Stomach (tissue), 8 donors: ENCODE measurements at regions not wholly inside any gene's neighbourhood (a gene's known extent, or its start where the extent isn't known, plus 50 kb on each side); places are given as distances from the start of the nearest gene placed in this dataset.

Experiments
- DNase-seq, 2 donors: peaks; one replicate each; pipeline versions ENCODE4 v3.0.0 to v3.0.0-alpha.2; 2013 to 2019
- H3K27ac ChIP-seq, 5 donors: fragments of 200-600 bp in 4 of 5; sonication (generic) in 4 of 5; one replicate each; pipeline ENCODE4 v1.5.1; 2013 to 2019; ENCODE audit warnings: mild to moderate bottlenecking in 1 of 5, moderate library complexity in 1 of 5
- H3K27me3 ChIP-seq, 3 donors: fragments of 200-600 bp; sonication (generic); one replicate each; pipeline ENCODE4 v1.5.1; 2017 to 2019; ENCODE audit warnings: mixed run types in 1 of 3
- H3K36me3 ChIP-seq, 4 donors: fragments of 200-600 bp; sonication (generic); 1 replicate in 3 of 4; 2 replicates in 1 of 4; pipeline ENCODE4 v1.5.1; 2016 to 2019
- H3K4me1 ChIP-seq, 4 donors: fragments of 200-600 bp; sonication (generic); one replicate each; pipeline ENCODE4 v1.5.1; 2016 to 2019
- H3K4me3 ChIP-seq, 4 donors: fragments of 200-600 bp; sonication (generic) in 3 of 4; one replicate each; pipeline ENCODE4 v1.5.1; 2016 to 2019; ENCODE audit warnings: mild to moderate bottlenecking in 1 of 4
- H3K9me3 ChIP-seq, 4 donors: fragments of 200-600 bp; sonication (generic); one replicate each; pipeline ENCODE4 v1.5.1; 2016 to 2019
- CTCF ChIP-seq, 7 experiments: fragments of 450-650 bp in 4 of 7; fragments of 200-600 bp in 3 of 7; sonication (generic) in 3 of 7; IDR thresholded peaks; one replicate each; pipeline ENCODE4 v1.5.1; 2016 to 2019; ENCODE audit warnings: antibody characterized with exemption in 7 of 7, control low read depth in 2 of 7, mild to moderate bottlenecking in 1 of 7
- EP300 ChIP-seq: sonication (generic); formaldehyde crosslinking; IDR thresholded peaks from one replicate; pipeline ENCODE4 v1.6.1; 2017; ENCODE audit warnings: antibody characterized with exemption
- POLR2A ChIP-seq, 4 donors: fragments of 450-650 bp; IDR thresholded peaks; one replicate each; pipeline ENCODE4 v1.6.1; 2016; ENCODE audit warnings: antibody characterized with exemption in 4 of 4, control low read depth in 2 of 4, mild to moderate bottlenecking in 1 of 4, moderate library complexity in 1 of 4
- POLR2AphosphoS5 ChIP-seq, 3 donors: sonication (generic); formaldehyde crosslinking; IDR thresholded peaks; one replicate each; pipeline ENCODE4 v1.6.1; 2016; ENCODE audit warnings: antibody characterized with exemption in 3 of 3
- WGBS, 5 donors: extraction: QIAGEN DNeasy Blood & Tissue Kit in 3 of 5; methylation state at CpG; one replicate each; pipeline versions ENCODE4 v1.1.5 to v1.1.7; 2013 to 2018; 5-methylcytosine and 5-hydroxymethylcytosine counted together
- intact Hi-C: fragments of 100-400 bp; cut with DNase I; formaldehyde crosslinking; loops from one replicate; pipeline ENCODE4 v1.15.1; 2023; ENCODE audit warnings: low total_unique reads
- donor health status: healthy with polysubstance abuse.
- donor health status: Bipolar disorder and iron deficiency.
- donor health status: healthy.

DNA sequence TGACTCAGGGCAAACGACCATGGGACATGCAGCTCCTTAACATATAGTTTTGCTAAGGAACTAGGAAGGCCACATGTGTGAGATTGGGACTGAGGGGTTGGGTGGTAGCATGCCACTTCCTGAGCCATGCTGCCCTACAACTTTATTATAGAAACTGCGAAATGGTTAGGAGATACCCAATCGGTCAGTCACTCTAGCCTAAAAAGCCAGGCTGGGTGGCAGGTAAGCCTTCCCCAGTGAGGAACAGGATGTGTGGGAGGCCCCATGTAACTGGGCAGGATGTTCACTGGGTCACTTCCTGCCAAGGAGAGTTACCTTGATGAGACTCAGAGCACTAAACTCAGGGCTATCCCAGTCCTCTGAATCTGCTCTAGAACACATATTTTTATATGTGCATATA, 123.5 kb downstream of the MAP3K7 start:
- 20 to 86% (median 80%) methylated on average over 1 to 3 of the region's 3 CpGs for WGBS, 5 donors
- H3K4me3 ChIP-seq, result no peak overlapping the region
- no peaks in the 10 kb centered on the region for H3K36me3 ChIP-seq
- intact Hi-C loops, result no loop called here
- TF ChIP-seq POLR2AphosphoS5 (IDR thresholded peaks at IDR 0.05) (no peak), EP300 (no peak), POLR2A (IDR thresholded peaks at IDR 0.05) (no peak), CTCF (IDR thresholded peaks at IDR 0.05) (no peak)
- DNase-seq, result peak in 1 of 2 donors; percentile 21
- no peaks in the 10 kb centered on the region for H3K4me1 ChIP-seq
- no peaks in the 10 kb centered on the region for H3K9me3 ChIP-seq
- no peaks in the 10 kb centered on the region for H3K27me3 ChIP-seq
- H3K27ac ChIP-seq, result no peak overlapping the region

- Histone ChIP-seq H3K9me3 (no peaks in the 10 kb centered on the region), H3K27me3 (no peaks in the 10 kb centered on the region), H3K36me3 (no peaks in the 10 kb centered on the region), H3K27ac (no peak overlapping the region), H3K4me1 (no peaks in the 10 kb centered on the region), H3K4me3 (no peak overlapping the region)
- DNase-seq, result no peak
- TF ChIP-seq POLR2A (IDR thresholded peaks at IDR 0.05), result no peak
- no peak for TF ChIP-seq CTCF (IDR thresholded peaks at IDR 0.05)
- TF ChIP-seq POLR2AphosphoS5 (IDR thresholded peaks at IDR 0.05), result no peak
- TF ChIP-seq EP300, result no peak
- WGBS, 5 donors, result 64 to 80% (median 70%) methylated on average over 2 of the region's 2 CpGs
- intact Hi-C loops, result no loop called here
These were observed 124.8 kb downstream of the MAP3K7 start for GRCh38 chr6:90462102-90462501.

DNA sequence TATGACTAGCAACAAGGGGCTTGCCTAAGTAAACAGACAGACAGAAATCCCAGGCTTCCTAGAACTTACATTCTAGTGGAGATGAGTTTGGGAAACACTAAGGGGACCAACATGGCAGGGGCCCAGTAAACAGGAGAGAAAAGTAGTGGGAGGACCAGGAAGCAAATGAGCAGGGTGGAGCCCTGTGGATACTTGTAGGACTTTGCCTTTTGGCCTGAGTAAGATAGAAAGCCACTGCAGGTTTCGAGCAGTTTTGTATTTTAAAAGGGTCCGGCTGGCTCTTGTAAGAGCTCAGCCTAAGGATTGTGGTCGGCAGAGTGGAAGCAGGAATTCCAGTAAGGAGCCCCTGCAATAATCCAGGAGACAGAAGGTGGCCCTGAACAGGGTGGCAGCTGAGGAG, 125.5 kb downstream of the MAP3K7 start:
- H3K4me1 ChIP-seq, result no peaks in the 10 kb centered on the region
- H3K27ac ChIP-seq, result no peak overlapping the region
- no peak overlapping the region for H3K4me3 ChIP-seq
- no peak for DNase-seq
- 74 to 90% (median 81%) methylated on average over 3 of the region's 3 CpGs for WGBS, 5 donors
- no peaks in the 10 kb centered on the region for H3K36me3 ChIP-seq
- H3K9me3 ChIP-seq, result no peaks in the 10 kb centered on the region
- no peaks in the 10 kb centered on the region for H3K27me3 ChIP-seq
- intact Hi-C loops, result no loop called here
- TF ChIP-seq POLR2AphosphoS5 (IDR thresholded peaks at IDR 0.05) (no peak), EP300 (no peak), CTCF (IDR thresholded peaks at IDR 0.05) (no peak), POLR2A (IDR thresholded peaks at IDR 0.05) (no peak)

- Histone ChIP-seq H3K4me3 (no peak overlapping the region), H3K9me3 (no peaks in the 10 kb centered on the region), H3K27me3 (no peaks in the 10 kb centered on the region), H3K4me1 (no peaks in the 10 kb centered on the region), H3K36me3 (no peaks in the 10 kb centered on the region), H3K27ac (no peak overlapping the region)
- 78 to 85% (median 82%) methylated on average over 5 of the region's 5 CpGs for WGBS, 5 donors
- no peak for TF ChIP-seq EP300
- TF ChIP-seq POLR2AphosphoS5 (IDR thresholded peaks at IDR 0.05), result no peak
- TF ChIP-seq CTCF (IDR thresholded peaks at IDR 0.05), result no peak
- no peak for TF ChIP-seq POLR2A (IDR thresholded peaks at IDR 0.05)
- DNase-seq, result no peak
- intact Hi-C loops, result no loop called here
These were observed 126.8 kb downstream of the MAP3K7 start for GRCh38 chr6:90460051-90460450.
